OCI-LY1 (cell line): ENCODE measurements at regions not wholly inside any gene's neighbourhood (a gene's known extent, or its start where the extent isn't known, plus 50 kb on each side); places are given as distances from the start of the nearest gene placed in this dataset.

Source experiments
- CTCF ChIP-seq: fragments of 200-600 bp; sonication (generic), shearing (Covaris generic); IDR thresholded peaks from 2 replicates; pipeline ENCODE4 v1.5.1; 2017; ENCODE audit warnings: mild to moderate bottlenecking, antibody characterized with exemption, low read length, moderate library complexity, mixed read lengths
- EZH2 ChIP-seq: fragments of 200-600 bp; sonication (generic), shearing (Covaris generic); IDR thresholded peaks from 2 replicates; pipeline ENCODE4 v1.8.0; 2017; ENCODE audit warnings: borderline replicate concordance, mixed run types, mild to moderate bottlenecking, antibody characterized with exemption, low read length, moderate library complexity, mixed read lengths

- TF ChIP-seq CTCF = no peak
- TF ChIP-seq EZH2 = no peak
These were observed 181.6 kb upstream of the GPR12 start for GRCh38 chr13:26942184-26942583.
